Neural progenitor cell (in vitro differentiated cells): ENCODE measurements at regions not wholly inside any gene's neighbourhood (a gene's known extent, or its start where the extent isn't known, plus 50 kb on each side); places are given as distances from the start of the nearest gene placed in this dataset.
A peak's percentile ranks its signal among the peaks of the same experiment; 100 is the strongest.

Source experiments
- DNase-seq: peaks from one replicate; pipeline ENCODE4 v3.0.0-alpha.2; 2016; ENCODE audit warnings: low spot score
- H2AFZ ChIP-seq: fragments of 200-600 bp; sonication (generic); replicated peaks from 2 replicates; pipeline ENCODE4 v1.6.1; 2016; ENCODE audit warnings: antibody characterized with exemption
- H3F3A ChIP-seq: fragments of 200-600 bp; sonication (generic); 2 replicates; pipeline ENCODE4 v1.6.1; 2016; ENCODE audit warnings: antibody characterized with exemption, low read depth
- H3K27ac ChIP-seq: fragments of 200-600 bp; sonication (generic); 2 replicates; pipeline ENCODE4 v1.5.1; 2016; ENCODE audit warnings: mild to moderate bottlenecking
- H3K27me3 ChIP-seq: fragments of 200-600 bp; sonication (generic); 2 replicates; pipeline ENCODE4 v1.6.1; 2016; ENCODE audit warnings: mild to moderate bottlenecking, moderate library complexity
- H3K36me3 ChIP-seq: fragments of 200-600 bp; sonication (generic); 2 replicates; pipeline ENCODE4 v1.5.1; 2016
- H3K4me1 ChIP-seq: fragments of 200-600 bp; sonication (generic); 2 replicates; pipeline ENCODE4 v1.6.1; 2016; ENCODE audit warnings: mixed run types
- H3K4me2 ChIP-seq: fragments of 200-600 bp; sonication (generic); 2 replicates; pipeline ENCODE4 v1.6.1; 2016
- H3K4me3 ChIP-seq: fragments of 200-600 bp; sonication (generic); 2 replicates; pipeline ENCODE4 v1.5.1; 2016
- H3K79me2 ChIP-seq: fragments of 200-600 bp; sonication (generic); 2 replicates; pipeline ENCODE4 v1.6.1; 2016; ENCODE audit warnings: low read depth
- H3K9ac ChIP-seq: fragments of 200-600 bp; sonication (generic); 2 replicates; pipeline ENCODE4 v1.6.1; 2016
- H3K9me3 ChIP-seq: fragments of 200-600 bp; sonication (generic); 2 replicates; pipeline ENCODE4 v1.5.1; 2016; ENCODE audit warnings: low read depth
- H4K20me1 ChIP-seq: fragments of 200-600 bp; sonication (generic); 2 replicates; pipeline ENCODE4 v1.6.1; 2016; ENCODE audit warnings: low read depth
- H3K27ac Mint-ChIP-seq: 3 replicates; pipeline ENCODE4 v1.8.0; 2021; ENCODE audit warnings: mixed read lengths
- H3K27me3 Mint-ChIP-seq: 2 replicates; pipeline ENCODE4 v1.8.0; 2022; ENCODE audit warnings: low read depth, mild to moderate bottlenecking, inconsistent platforms, moderate library complexity, mixed read lengths; ENCODE audit not compliant: insufficient read depth
- H3K36me3 Mint-ChIP-seq: 3 replicates; pipeline ENCODE4 v1.8.0; 2021; ENCODE audit warnings: mixed read lengths
- H3K4me1 Mint-ChIP-seq: 3 replicates; pipeline ENCODE4 v1.8.0; 2021; ENCODE audit warnings: mixed read lengths
- H3K4me3 Mint-ChIP-seq: 3 replicates; pipeline ENCODE4 v1.8.0; 2021; ENCODE audit warnings: mild to moderate bottlenecking, moderate library complexity, mixed read lengths
- H3K9me3 Mint-ChIP-seq: 3 replicates; pipeline ENCODE4 v1.8.0; 2020; ENCODE audit warnings: mixed read lengths
- CTCF ChIP-seq: fragments of 200-600 bp; sonication (generic); IDR thresholded peaks from 2 replicates; pipeline ENCODE4 v1.5.1; 2017; ENCODE audit warnings: antibody characterized with exemption, mild to moderate bottlenecking
- EZH2 ChIP-seq: fragments of 200-600 bp; sonication (generic); IDR thresholded peaks from 2 replicates; pipeline ENCODE4 v1.6.1; 2017; ENCODE audit warnings: antibody characterized with exemption, mild to moderate bottlenecking, moderate library complexity
- EZH2phosphoT487 ChIP-seq: fragments of 200-600 bp; sonication (generic); IDR thresholded peaks from 2 replicates; pipeline ENCODE4 v1.6.1; 2017; ENCODE audit warnings: antibody characterized with exemption

GRCh38 chr4:57282933-57283310, 172.7 kb upstream of the IGFBP7 start:
- Histone ChIP-seq H3F3A (no peaks in the 10 kb centered on the region), H3K79me2 (no peaks in the 10 kb centered on the region), H2AFZ (no peak overlapping the region), H3K9ac (no peak overlapping the region), H3K36me3 (no peaks in the 10 kb centered on the region), H3K4me2 (no peak overlapping the region), H3K9me3 (no peaks in the 10 kb centered on the region), H3K4me1 (no peaks in the 10 kb centered on the region), H3K27ac (no peak overlapping the region), H4K20me1 (no peaks in the 10 kb centered on the region), H3K4me3 (no peak overlapping the region), H3K27me3 (no peaks in the 10 kb centered on the region)
- Mint-ChIP-seq H3K9me3 (no peaks in the 10 kb centered on the region), H3K27ac (no peak overlapping the region), H3K4me1 (peaks cover 19% of the 10 kb centered on the region), H3K4me3 (peak overlapping the region; percentile 50), H3K36me3 (no peaks in the 10 kb centered on the region), H3K27me3 (peaks cover 4% of the 10 kb centered on the region)
- DNase-seq = no peak
- TF ChIP-seq EZH2 = no peak
- no peak for TF ChIP-seq EZH2phosphoT487
- no peak for TF ChIP-seq CTCF

DNA sequence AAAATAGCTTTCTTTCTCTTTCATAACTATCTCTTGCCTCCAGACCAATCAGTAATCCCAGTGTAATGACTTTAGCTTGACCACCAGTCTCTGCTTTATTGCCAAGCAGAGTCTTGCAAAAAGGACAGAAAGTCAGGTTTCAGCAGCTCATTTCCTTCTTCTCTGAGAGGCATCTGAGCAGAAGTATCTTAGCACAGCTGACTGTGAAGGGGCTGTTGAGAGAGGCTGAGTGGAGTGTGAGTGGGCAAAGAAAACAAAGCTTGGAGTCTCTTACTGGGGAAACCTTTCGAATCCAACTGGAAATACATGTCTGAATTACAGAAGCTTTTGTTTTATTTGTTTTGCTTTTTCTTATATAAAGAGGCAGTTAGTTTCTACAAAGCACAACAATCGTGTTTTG, 170.3 kb upstream of the IGFBP7 start:
- Histone ChIP-seq H3K36me3 (no peaks in the 10 kb centered on the region), H3F3A (no peaks in the 10 kb centered on the region), H3K79me2 (no peaks in the 10 kb centered on the region), H3K27me3 (no peaks in the 10 kb centered on the region), H3K4me3 (no peak overlapping the region), H4K20me1 (no peaks in the 10 kb centered on the region), H3K4me2 (no peak overlapping the region), H3K9ac (no peak overlapping the region), H3K27ac (no peak overlapping the region), H2AFZ (no peak overlapping the region), H3K4me1 (no peaks in the 10 kb centered on the region), H3K9me3 (no peaks in the 10 kb centered on the region)
- no peak for TF ChIP-seq CTCF
- no peak for TF ChIP-seq EZH2
- no peak for TF ChIP-seq EZH2phosphoT487
- Mint-ChIP-seq H3K4me3 (no peak overlapping the region), H3K4me1 (peaks cover 19% of the 10 kb centered on the region), H3K27ac (no peak overlapping the region), H3K36me3 (no peaks in the 10 kb centered on the region), H3K27me3 (peaks cover 4% of the 10 kb centered on the region), H3K9me3 (no peaks in the 10 kb centered on the region)
- DNase-seq = no peak

DNA sequence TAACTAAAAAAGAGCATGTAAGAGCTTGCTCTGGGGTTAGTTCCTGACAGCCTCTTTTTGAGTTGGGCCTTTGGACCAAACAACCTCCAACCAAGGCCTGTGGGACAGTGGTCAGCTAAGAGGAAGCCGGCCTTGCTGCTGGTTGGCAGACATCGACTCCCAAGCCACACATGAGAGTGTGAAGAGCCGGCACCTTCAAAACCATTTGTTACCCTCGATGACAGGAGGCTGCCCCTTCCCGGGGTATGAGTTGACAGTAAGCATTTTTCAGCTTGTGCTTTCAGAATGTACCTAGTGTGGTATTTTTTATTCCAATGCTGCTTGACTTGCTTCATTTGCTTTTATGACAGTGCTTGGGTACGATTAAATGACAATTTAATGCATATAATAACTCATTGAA, 168.6 kb upstream of the IGFBP7 start:
- H3K36me3 ChIP-seq = no peaks in the 10 kb centered on the region
- H3K79me2 ChIP-seq = no peaks in the 10 kb centered on the region
- no peak overlapping the region for H3K27ac ChIP-seq
- no peak overlapping the region for H3K4me3 Mint-ChIP-seq
- no peak overlapping the region for H3K27ac Mint-ChIP-seq
- no peaks in the 10 kb centered on the region for H3K4me1 ChIP-seq
- H3K4me2 ChIP-seq = no peak overlapping the region
- H3K9ac ChIP-seq = no peak overlapping the region
- peaks cover 4% of the 10 kb centered on the region for H3K27me3 Mint-ChIP-seq
- TF ChIP-seq CTCF (no peak), EZH2 (no peak), EZH2phosphoT487 (no peak)
- no peaks in the 10 kb centered on the region for H3K36me3 Mint-ChIP-seq
- no peak for DNase-seq
- no peaks in the 10 kb centered on the region for H4K20me1 ChIP-seq
- H3K9me3 ChIP-seq = no peaks in the 10 kb centered on the region
- H3F3A ChIP-seq = no peaks in the 10 kb centered on the region
- peaks cover 11% of the 10 kb centered on the region for H3K4me1 Mint-ChIP-seq
- H2AFZ ChIP-seq = no peak overlapping the region
- no peaks in the 10 kb centered on the region for H3K9me3 Mint-ChIP-seq
- no peak overlapping the region for H3K4me3 ChIP-seq
- no peaks in the 10 kb centered on the region for H3K27me3 ChIP-seq

DNA sequence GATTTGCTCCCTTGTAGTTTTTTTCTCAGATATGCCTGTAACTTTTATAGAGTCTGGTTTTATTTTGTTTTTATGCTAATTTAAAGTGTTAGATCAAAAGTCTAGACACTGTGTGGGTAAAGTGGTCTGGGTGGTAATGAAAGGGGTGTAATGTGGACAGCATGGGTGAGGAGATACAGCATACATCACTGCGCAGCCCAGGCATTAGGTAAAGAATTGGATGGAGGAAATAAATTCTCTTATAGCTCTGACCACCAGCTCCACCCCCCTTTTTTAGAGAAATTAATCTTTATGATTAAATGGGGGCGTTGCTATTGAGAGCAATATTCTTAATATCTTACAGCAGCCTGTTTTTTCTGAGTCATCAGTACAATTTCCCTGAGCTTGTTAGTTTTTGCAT, 163.9 kb upstream of the IGFBP7 start:
- H3K36me3 Mint-ChIP-seq = no peaks in the 10 kb centered on the region
- Histone ChIP-seq H3K4me3 (no peak overlapping the region), H3F3A (no peaks in the 10 kb centered on the region), H3K27me3 (no peaks in the 10 kb centered on the region), H3K9ac (no peak overlapping the region), H4K20me1 (no peaks in the 10 kb centered on the region), H3K36me3 (no peaks in the 10 kb centered on the region), H3K9me3 (no peaks in the 10 kb centered on the region), H3K4me2 (no peak overlapping the region), H3K79me2 (no peaks in the 10 kb centered on the region), H2AFZ (no peak overlapping the region), H3K27ac (no peak overlapping the region), H3K4me1 (no peaks in the 10 kb centered on the region)
- no peak for DNase-seq
- no peak for TF ChIP-seq EZH2phosphoT487
- no peak for TF ChIP-seq CTCF
- TF ChIP-seq EZH2 = no peak
- no peaks in the 10 kb centered on the region for H3K27me3 Mint-ChIP-seq
- H3K4me1 Mint-ChIP-seq = peaks cover 7% of the 10 kb centered on the region
- H3K9me3 Mint-ChIP-seq = no peaks in the 10 kb centered on the region
- H3K27ac Mint-ChIP-seq = peak overlapping the region; percentile 26
- no peak overlapping the region for H3K4me3 Mint-ChIP-seq
